ENCODE measurements at regions not wholly inside any gene's neighbourhood (a gene's known extent, or its start where the extent isn't known, plus 50 kb on each side); places are given as distances from the start of the nearest gene placed in this dataset.

GRCh38 chr11:121376130-121376529 lies 76.0 kb upstream of the SORL1 start:
- in situ Hi-C loops (cut with MboI) (no loop called here), intact Hi-C loops (cut with micrococcal nuclease) (no loop called here)
- no peaks in the 10 kb centered on the region for H3K36me3 ChIP-seq (ENCODE audit: control insufficient read depth, insufficient read depth, low read length)
- H3K9ac ChIP-seq (ENCODE audit: insufficient read depth in 1 of 2, low read depth in 2 of 2, low read length in 2 of 2), result no peak overlapping the region
- ChIA-PET POLR2A (no interaction called here), CTCF (ENCODE audit: low intra/inter-chr PET ratio) (no interaction called here)
- no peak overlapping the region for H3K4me2 ChIP-seq (ENCODE audit: insufficient read depth, low read length)
- no peak overlapping the region for H2AFZ ChIP-seq (ENCODE audit: low read depth, low read length)
- H3K27ac ChIP-seq (ENCODE audit: extremely low read depth, low read depth, low read length), result no peak overlapping the region
- TF ChIP-seq YBX1 (IDR thresholded peaks at IDR 0.05) (no peak), PYGO2 (tag; IDR thresholded peaks at IDR 0.05) (no peak), AFF1 (IDR thresholded peaks at IDR 0.05; ENCODE audit: low read depth in 1 of 2, partially characterized antibody in 2 of 2) (no peak), MED1 (CRISPR knock-in tag; IDR thresholded peaks at IDR 0.05; ENCODE audit: borderline replicate concordance) (no peak), ILF3 (IDR thresholded peaks at IDR 0.05; ENCODE audit: borderline replicate concordance) (no peak), SLC30A9 (CRISPR knock-in tag; IDR thresholded peaks at IDR 0.05) (no peak), KDM4B (IDR thresholded peaks at IDR 0.05; ENCODE audit: borderline replicate concordance in 2 of 2, low read depth in 1 of 2) (no peak), ZFP36 (IDR thresholded peaks at IDR 0.05; ENCODE audit: low read depth, low read length, partially characterized antibody) (no peak)
- ATAC-seq, result no peak
- no peak for FAIRE-seq
- no peaks in the 10 kb centered on the region for H4K20me1 ChIP-seq (replicated peaks; ENCODE audit: control insufficient read depth, insufficient read depth, low read length)
- no peak overlapping the region for H3K4me3 ChIP-seq
- 0% methylated on average over 3 of the region's 3 CpGs for WGBS (ENCODE audit: insufficient coverage, low coverage, missing lambda C conversion rate)
- H3K9me1 ChIP-seq (ENCODE audit: control insufficient read depth, insufficient read depth, low read length), result no peaks in the 10 kb centered on the region
- H3K4me1 ChIP-seq (replicated peaks in 1 of 2; ENCODE audit: control insufficient read depth in 2 of 2, insufficient read depth in 2 of 2, low read length in 2 of 2), result no peaks in the 10 kb centered on the region
- DNase-seq (ENCODE audit: extremely low read depth in 1 of 4, low spot score in 3 of 4), result no peak
- no TSS peak for BruUV-seq (replicated peaks)
- H3K79me2 ChIP-seq (ENCODE audit: control insufficient read depth, insufficient read depth, low read length), result no peaks in the 10 kb centered on the region
- peaks cover 0 to 6% of the 10 kb centered on the region in 2 experiments; a peak in 2 of 5 replicates for H3K27me3 ChIP-seq (ENCODE audit: control insufficient read depth in 2 of 2, insufficient read depth in 2 of 2, low read length in 2 of 2)
- H3K9me3 ChIP-seq (replicated peaks; ENCODE audit: control insufficient read depth, insufficient read depth, low read depth, low read length), result no peaks in the 10 kb centered on the region

Data from K562 (cell line).